AG04449 (cell line): ENCODE measurements at regions not wholly inside any gene's neighbourhood (a gene's known extent, or its start where the extent isn't known, plus 50 kb on each side); places are given as distances from the start of the nearest gene placed in this dataset.

Experiments
- CTCF ChIA-PET: fragments of 350-600 bp; formaldehyde crosslinking; extraction: SDS; loops from one replicate; lab custom pipeline; 2021; ENCODE audit warnings: antibody characterized with exemption; lab: Yijun Ruan, JAX
- POLR2A ChIA-PET: fragments of 400-600, 350-600 bp; formaldehyde crosslinking; extraction: SDS; loops from one replicate; lab custom pipeline; 2020; ENCODE audit warnings: antibody characterized with exemption, inconsistent platforms; lab: Yijun Ruan, JAX
- DNase-seq: peaks from one replicate; pipeline ENCODE4 v3.0.0-alpha.2; 2010; ENCODE audit warnings: low read depth, low spot score
- H3K4me3 ChIP-seq: 2 replicates; pipeline ENCODE4 v1.5.1; 2011; ENCODE audit warnings: low read depth, mild to moderate bottlenecking, control low read depth, low read length
- CTCF ChIP-seq: IDR thresholded peaks from one replicate; pipeline ENCODE4 v1.5.1; 2011; ENCODE audit warnings: mild to moderate bottlenecking, moderate library complexity, low read length, control low read depth, inconsistent platforms; ENCODE audit not compliant: insufficient read depth; ENCODE audit errors: missing control alignments

- ChIA-PET POLR2A (no interaction called here), CTCF (no interaction called here)
- H3K4me3 ChIP-seq, result no peak overlapping the region
- no peak for TF ChIP-seq CTCF
- no peak for DNase-seq
Observed at GRCh38 chr22:49613108-49613507, 214.6 kb downstream of the BRD1 start.

GRCh38 chr22:49609207-49609876, 218.3 kb downstream of the BRD1 start:
- ChIA-PET CTCF (no interaction called here), POLR2A (no interaction called here)
- DNase-seq, result no peak
- H3K4me3 ChIP-seq, result no peak overlapping the region
- TF ChIP-seq CTCF, result no peak

- H3K4me3 ChIP-seq, result no peak overlapping the region
- TF ChIP-seq CTCF, result no peak
- ChIA-PET POLR2A (no interaction called here), CTCF (no interaction called here)
- no peak for DNase-seq
Observed at GRCh38 chr22:49608660-49609059, 219.0 kb downstream of the BRD1 start.

- POLR2A ChIA-PET, result no interaction called here
- TF ChIP-seq CTCF, result no peak
- DNase-seq, result no peak
- H3K4me3 ChIP-seq, result no peak overlapping the region
- CTCF ChIA-PET, result no interaction called here
Observed at GRCh38 chr22:49608228-49608627, 219.4 kb downstream of the BRD1 start.

GRCh38 chr22:49607821-49608220, 219.9 kb downstream of the BRD1 start:
- H3K4me3 ChIP-seq, result no peak overlapping the region
- no peak for DNase-seq
- no peak for TF ChIP-seq CTCF
- ChIA-PET POLR2A (no interaction called here), CTCF (no interaction called here)

GRCh38 chr22:49606562-49607290, 220.9 kb downstream of the BRD1 start:
- no peak for DNase-seq
- ChIA-PET POLR2A (no interaction called here), CTCF (no interaction called here)
- no peak overlapping the region for H3K4me3 ChIP-seq
- TF ChIP-seq CTCF, result no peak
